HEK293 (cell line): ENCODE measurements at regions not wholly inside any gene's neighbourhood (a gene's known extent, or its start where the extent isn't known, plus 50 kb on each side); places are given as distances from the start of the nearest gene placed in this dataset.

Experiments used
- CTCF ChIA-PET: fragments of 350-600 bp; formaldehyde crosslinking; extraction: SDS; loops from one replicate; lab custom pipeline; 2021; ENCODE audit warnings: antibody characterized with exemption; lab: Yijun Ruan, JAX
- POLR2A ChIA-PET: fragments of 300-600 bp; formaldehyde crosslinking; extraction: SDS; loops from one replicate; lab custom pipeline; 2020; ENCODE audit warnings: antibody characterized with exemption, inconsistent platforms; lab: Yijun Ruan, JAX
- H3K27ac ChIP-seq: fragments of 200-500 bp; sonication (Bioruptor generic); 2 replicates; pipeline ENCODE4 v1.5.1; 2014; ENCODE audit warnings: low read depth, low read length, control low read depth, inconsistent platforms; ENCODE audit errors: extremely low read depth
- H3K36me3 ChIP-seq, 2 experiments: fragments of 200-500 bp in 1 of 2; sonication (Bioruptor generic) in 1 of 2; 1 replicate in 1 of 2; 2 replicates in 1 of 2; pipeline ENCODE4 v1.5.1; 2014 to 2017; ENCODE audit warnings: inconsistent platforms in 2 of 2, low read length in 2 of 2; ENCODE audit not compliant: control insufficient read depth in 2 of 2, insufficient read depth in 1 of 2
- H3K4me1 ChIP-seq: fragments of 200-500 bp; sonication (Bioruptor generic); 2 replicates; pipeline ENCODE4 v1.5.1; 2014; ENCODE audit warnings: mild to moderate bottlenecking, low read length, inconsistent platforms; ENCODE audit not compliant: control insufficient read depth, insufficient read depth
- H3K4me3 ChIP-seq: 2 replicates; pipeline ENCODE4 v1.5.1; 2011; ENCODE audit warnings: low read depth, mild to moderate bottlenecking, control low read depth, low read length, moderate library complexity
- H3K9me3 ChIP-seq: fragments of 200-500 bp; sonication (Bioruptor generic); 2 replicates; pipeline ENCODE4 v1.5.1; 2014; ENCODE audit warnings: low read depth, low read length, inconsistent platforms; ENCODE audit not compliant: control insufficient read depth, insufficient read depth
- BCL6B ChIP-seq: fragments of 450-650 bp; formaldehyde crosslinking; IDR thresholded peaks from 2 replicates; pipeline ENCODE4 v1.5.1; 2017; ENCODE audit warnings: missing biosample characterization, missing genetic modification characterization
- FEZF1 ChIP-seq: fragments of 450-650 bp; formaldehyde crosslinking; IDR thresholded peaks from 2 replicates; pipeline ENCODE4 v1.5.1; 2016; ENCODE audit warnings: missing biosample characterization, missing genetic modification characterization
- KLF16 ChIP-seq: fragments of 450-650 bp; formaldehyde crosslinking; IDR thresholded peaks from 2 replicates; pipeline ENCODE4 v1.5.1; 2017; ENCODE audit warnings: missing biosample characterization, missing genetic modification characterization
- KLF7 ChIP-seq: fragments of 450-650 bp; formaldehyde crosslinking; IDR thresholded peaks from 2 replicates; pipeline ENCODE4 v1.5.1; 2016; ENCODE audit warnings: missing biosample characterization, missing genetic modification characterization, borderline replicate concordance
- KLF9 ChIP-seq: fragments of 450-650 bp; formaldehyde crosslinking; IDR thresholded peaks from 2 replicates; pipeline ENCODE4 v1.5.1; 2016; ENCODE audit warnings: missing biosample characterization, missing genetic modification characterization, low read depth
- PRDM4 ChIP-seq: fragments of 450-650 bp; formaldehyde crosslinking; IDR thresholded peaks from 2 replicates; pipeline ENCODE4 v1.5.1; 2017; ENCODE audit warnings: missing biosample characterization, missing genetic modification characterization
- PRDM6 ChIP-seq: fragments of 450-650 bp; formaldehyde crosslinking; IDR thresholded peaks from 2 replicates; pipeline ENCODE4 v1.5.1; 2017; ENCODE audit warnings: missing biosample characterization, missing genetic modification characterization
- SCRT2 ChIP-seq: fragments of 450-650 bp; formaldehyde crosslinking; IDR thresholded peaks from 2 replicates; pipeline ENCODE4 v1.5.1; 2016; ENCODE audit warnings: missing biosample characterization, missing genetic modification characterization
- WT1 ChIP-seq: fragments of 450-650 bp; formaldehyde crosslinking; IDR thresholded peaks from 2 replicates; pipeline ENCODE4 v1.5.1; 2016; ENCODE audit warnings: missing biosample characterization, missing genetic modification characterization
- ZBTB20 ChIP-seq: fragments of 450-650 bp; formaldehyde crosslinking; IDR thresholded peaks from 2 replicates; pipeline ENCODE4 v1.5.1; 2016; ENCODE audit warnings: missing biosample characterization, missing genetic modification characterization
- ZBTB44 ChIP-seq: fragments of 450-650 bp; IDR thresholded peaks from 2 replicates; pipeline ENCODE4 v1.5.1; 2018; ENCODE audit warnings: missing biosample characterization, mild to moderate bottlenecking, missing genetic modification characterization
- ZEB2 ChIP-seq: fragments of 450-650 bp; formaldehyde crosslinking; IDR thresholded peaks from 2 replicates; pipeline ENCODE4 v1.5.1; 2016; ENCODE audit warnings: missing biosample characterization, missing genetic modification characterization
- ZFP37 ChIP-seq: fragments of 450-650 bp; formaldehyde crosslinking; IDR thresholded peaks from 2 replicates; pipeline ENCODE4 v1.5.1; 2016; ENCODE audit warnings: missing biosample characterization, missing genetic modification characterization
- ZNF112 ChIP-seq: fragments of 450-650 bp; formaldehyde crosslinking; IDR thresholded peaks from 2 replicates; pipeline ENCODE4 v1.5.0; 2017; ENCODE audit warnings: missing biosample characterization, missing genetic modification characterization
- ZNF146 ChIP-seq: fragments of 450-650 bp; formaldehyde crosslinking; IDR thresholded peaks from 2 replicates; pipeline ENCODE4 v1.5.1; 2016; ENCODE audit warnings: missing biosample characterization, missing genetic modification characterization
- ZNF155 ChIP-seq: fragments of 450-650 bp; formaldehyde crosslinking; IDR thresholded peaks from 2 replicates; pipeline ENCODE4 v1.5.1; 2016; ENCODE audit warnings: missing biosample characterization, missing genetic modification characterization
- ZNF16 ChIP-seq: fragments of 450-650 bp; formaldehyde crosslinking; IDR thresholded peaks from 2 replicates; pipeline ENCODE4 v1.5.1; 2016; ENCODE audit warnings: low read depth, missing biosample characterization, missing genetic modification characterization
- ZNF169 ChIP-seq: fragments of 450-650 bp; formaldehyde crosslinking; IDR thresholded peaks from 2 replicates; pipeline ENCODE4 v1.5.1; 2016; ENCODE audit warnings: missing biosample characterization, missing genetic modification characterization
- ZNF174 ChIP-seq: fragments of 450-650 bp; formaldehyde crosslinking; IDR thresholded peaks from 2 replicates; pipeline ENCODE4 v1.5.0; 2017; ENCODE audit warnings: missing biosample characterization, mild to moderate bottlenecking, missing genetic modification characterization
- ZNF292 ChIP-seq: fragments of 450-650 bp; formaldehyde crosslinking; IDR thresholded peaks from 2 replicates; pipeline ENCODE4 v1.5.1; 2016; ENCODE audit warnings: low read depth, missing biosample characterization, missing genetic modification characterization, borderline replicate concordance
- ZNF335 ChIP-seq: fragments of 450-650 bp; formaldehyde crosslinking; conservative IDR thresholded peaks from 2 replicates; pipeline ENCODE4 v1.5.1; 2016; ENCODE audit warnings: missing biosample characterization, missing genetic modification characterization
- ZNF391 ChIP-seq: fragments of 450-650 bp; formaldehyde crosslinking; IDR thresholded peaks from 2 replicates; pipeline ENCODE4 v1.5.1; 2016; ENCODE audit warnings: low read depth, missing biosample characterization, missing genetic modification characterization, borderline replicate concordance
- ZNF404 ChIP-seq: fragments of 450-650 bp; formaldehyde crosslinking; IDR thresholded peaks from 2 replicates; pipeline ENCODE4 v1.5.1; 2017; ENCODE audit warnings: missing biosample characterization, missing genetic modification characterization
- ZNF473 ChIP-seq: fragments of 450-650 bp; formaldehyde crosslinking; IDR thresholded peaks from 2 replicates; pipeline ENCODE4 v1.5.1; 2017; ENCODE audit warnings: missing biosample characterization, missing genetic modification characterization
- ZNF558 ChIP-seq: fragments of 450-650 bp; formaldehyde crosslinking; IDR thresholded peaks from 2 replicates; pipeline ENCODE4 v1.5.1; 2016; ENCODE audit warnings: missing biosample characterization, missing genetic modification characterization
- ZNF571 ChIP-seq: fragments of 450-650 bp; formaldehyde crosslinking; IDR thresholded peaks from 2 replicates; pipeline ENCODE4 v1.5.0; 2017; ENCODE audit warnings: missing biosample characterization, missing genetic modification characterization
- ZNF580 ChIP-seq: fragments of 450-650 bp; formaldehyde crosslinking; IDR thresholded peaks from 2 replicates; pipeline ENCODE4 v1.5.1; 2016; ENCODE audit warnings: missing biosample characterization, missing genetic modification characterization
- ZNF600 ChIP-seq: fragments of 450-650 bp; formaldehyde crosslinking; IDR thresholded peaks from 2 replicates; pipeline ENCODE4 v1.5.1; 2016; ENCODE audit warnings: missing biosample characterization, missing genetic modification characterization
- ZNF629 ChIP-seq: fragments of 450-650 bp; formaldehyde crosslinking; IDR thresholded peaks from 2 replicates; pipeline ENCODE4 v1.5.1; 2017; ENCODE audit warnings: missing biosample characterization, missing genetic modification characterization
- ZNF658 ChIP-seq: fragments of 450-650 bp; formaldehyde crosslinking; IDR thresholded peaks from 2 replicates; pipeline ENCODE4; 2016; ENCODE audit warnings: missing biosample characterization, missing genetic modification characterization
- ZNF843 ChIP-seq: fragments of 450-650 bp; formaldehyde crosslinking; IDR thresholded peaks from 2 replicates; pipeline ENCODE4 v1.5.1; 2016; ENCODE audit warnings: missing biosample characterization, missing genetic modification characterization
- ZSCAN30 ChIP-seq: fragments of 450-650 bp; IDR thresholded peaks from 2 replicates; pipeline ENCODE4 v1.5.1; 2018; ENCODE audit warnings: missing biosample characterization, mild to moderate bottlenecking, missing genetic modification characterization, moderate library complexity

GRCh38 chr4:107376293-107376692, 340.2 kb upstream of the DKK2 start:
- no peak overlapping the region for H3K4me3 ChIP-seq
- POLR2A ChIA-PET, result no interaction called here
- TF ChIP-seq ZFP37 (tag by site-specific recombination) (no peak), PRDM4 (tag by site-specific recombination) (peak; percentile 39; the same call in 1 of the 2 replicates), ZNF658 (tag by site-specific recombination) (no peak), ZBTB20 (no peak), PRDM6 (tag by site-specific recombination) (peak; percentile 83), ZNF571 (tag by site-specific recombination) (no peak), ZNF292 (tag by site-specific recombination) (no peak), WT1 (tag by site-specific recombination) (peak; percentile 54; the same call in 1 of the 2 replicates), ZBTB44 (peak; percentile 44; the same call in 1 of the 2 replicates), ZNF169 (tag by site-specific recombination) (no peak), ZNF843 (tag by site-specific recombination) (peak; percentile 75), FEZF1 (tag by site-specific recombination) (peak; percentile 86), ZNF155 (tag by site-specific recombination) (no peak), KLF7 (tag by site-specific recombination) (no peak), ZSCAN30 (0 out of 2 replicates have a peak, but pooled peaks have one; percentile 55), ZEB2 (tag by site-specific recombination) (peak; percentile 62; the same call in 1 of the 2 replicates), BCL6B (tag by site-specific recombination) (peak; percentile 52; the same call in 1 of the 2 replicates)
- TF ChIP-seq, all 188 proteins: peak for 9

GRCh38 chr4:107366900-107367299, 330.8 kb upstream of the DKK2 start:
- CTCF ChIA-PET, result no interaction called here
- POLR2A ChIA-PET, result no interaction called here
- TF ChIP-seq ZNF404 (tag by site-specific recombination) (no peak), ZNF629 (no peak), ZNF16 (tag by site-specific recombination) (no peak), ZNF580 (tag by site-specific recombination) (no peak), ZNF600 (no peak), KLF16 (tag by site-specific recombination) (no peak), KLF9 (tag by site-specific recombination) (no peak), ZNF146 (no peak), ZNF112 (tag by site-specific recombination) (no peak), ZNF335 (tag by site-specific recombination) (no peak), SCRT2 (tag by site-specific recombination) (no peak), ZNF174 (tag by site-specific recombination) (no peak), ZNF558 (tag by site-specific recombination) (no peak), ZNF473 (tag by site-specific recombination) (no peak), ZNF571 (tag by site-specific recombination) (no peak), ZNF391 (tag by site-specific recombination) (no peak)

More at GRCh38 chr4:107376293-107376692, 340.2 kb upstream of the DKK2 start:
- CTCF ChIA-PET, result no interaction called here
- Histone ChIP-seq H3K36me3 (no peaks in the 10 kb centered on the region), H3K27ac (no peak overlapping the region), H3K4me1 (no peaks in the 10 kb centered on the region), H3K9me3 (no peaks in the 10 kb centered on the region)

More at GRCh38 chr4:107366900-107367299, 330.8 kb upstream of the DKK2 start:
- no peaks in the 10 kb centered on the region for H3K36me3 ChIP-seq
- no peak overlapping the region for H3K27ac ChIP-seq
- H3K9me3 ChIP-seq, result no peaks in the 10 kb centered on the region
- no peak overlapping the region for H3K4me3 ChIP-seq
- H3K4me1 ChIP-seq, result no peaks in the 10 kb centered on the region
